Activated B cell treated with CpG ODN at 0.5 μM for 24 hours (primary cell): ENCODE measurements at regions not wholly inside any gene's neighbourhood (a gene's known extent, or its start where the extent isn't known, plus 50 kb on each side); places are given as distances from the start of the nearest gene placed in this dataset.

Experiments used
- ATAC-seq: fragments of 200-7000 bp; cut with Tn5 transposase; one replicate; pipeline ENCODE4 v1.10.0; 2021; ENCODE audit warnings: low read depth, mild to moderate bottlenecking, moderate library complexity
- CTCF ChIA-PET: fragments of 350-600 bp; sonication (Branson Sonifier 250); formaldehyde crosslinking; loops from one replicate; lab custom pipeline; 2021; ENCODE audit warnings: antibody characterized with exemption; lab: Charles Lee
- POLR2A ChIA-PET: fragments of 350-600 bp; sonication (Branson Sonifier 250); formaldehyde crosslinking; loops from one replicate; lab custom pipeline; 2021; ENCODE audit warnings: antibody characterized with exemption; lab: Charles Lee
- DNase-seq: peaks from one replicate; pipeline ENCODE4 v3.0.0; 2022
- H3K27ac Mint-ChIP-seq: one replicate; pipeline ENCODE4 v1.8.0; 2020; ENCODE audit warnings: mixed read lengths
- H3K27me3 Mint-ChIP-seq: one replicate; pipeline ENCODE4 v1.8.0; 2021; ENCODE audit warnings: mixed read lengths
- H3K36me3 Mint-ChIP-seq: one replicate; pipeline ENCODE4 v1.8.0; 2021; ENCODE audit warnings: low read depth, mixed read lengths
- H3K4me1 Mint-ChIP-seq: one replicate; pipeline ENCODE4 v1.8.0; 2021; ENCODE audit warnings: mixed read lengths
- H3K4me3 Mint-ChIP-seq: one replicate; pipeline ENCODE4 v1.8.0; 2020; ENCODE audit warnings: mild to moderate bottlenecking, mixed read lengths
- H3K9me3 Mint-ChIP-seq: one replicate; pipeline ENCODE4 v1.8.0; 2020; ENCODE audit warnings: mixed read lengths
- intact Hi-C: fragments of 100-400 bp; cut with micrococcal nuclease; formaldehyde crosslinking; loops from one replicate; pipeline ENCODE4 v1.15.1; 2024
- TF ChIP-seq, protein P1 (sequence below): fragments of 200-600 bp; IDR thresholded peaks from one replicate; pipeline ENCODE4 v1.8.0; 2022; ENCODE audit warnings: antibody characterized with exemption, mild to moderate bottlenecking

DNA sequence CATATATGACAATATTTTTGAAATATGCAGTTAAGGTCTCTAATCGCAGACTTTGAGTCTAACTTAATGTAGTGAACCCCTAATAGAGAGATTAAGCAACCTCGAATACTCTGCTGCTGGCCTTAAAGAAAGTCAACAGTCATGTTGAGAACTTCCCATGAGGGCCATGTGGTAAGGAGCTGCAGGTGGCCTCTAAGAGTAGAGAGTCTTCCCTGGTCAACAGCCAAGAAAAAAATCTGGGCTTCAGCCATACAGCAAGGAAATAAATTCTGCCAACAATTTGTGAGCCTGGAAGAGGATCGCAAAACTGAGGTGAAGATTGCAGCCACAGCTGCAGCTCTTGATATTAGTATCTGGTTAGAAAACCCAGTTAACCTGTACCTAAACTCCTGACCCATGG is 935.2 kb upstream of the TYRP1 start:
- POLR2A ChIA-PET: no interaction called here
- Mint-ChIP-seq H3K4me1 (no peaks in the 10 kb centered on the region), H3K27ac (no peak overlapping the region), H3K9me3 (peaks cover 2% of the 10 kb centered on the region), H3K36me3 (no peaks in the 10 kb centered on the region), H3K4me3 (no peak overlapping the region), H3K27me3 (no peaks in the 10 kb centered on the region)
- intact Hi-C loops: no loop called here
- DNase-seq (no peak), ATAC-seq (no peak)
- CTCF ChIA-PET: no interaction called here
- TF ChIP-seq, protein P1, sequence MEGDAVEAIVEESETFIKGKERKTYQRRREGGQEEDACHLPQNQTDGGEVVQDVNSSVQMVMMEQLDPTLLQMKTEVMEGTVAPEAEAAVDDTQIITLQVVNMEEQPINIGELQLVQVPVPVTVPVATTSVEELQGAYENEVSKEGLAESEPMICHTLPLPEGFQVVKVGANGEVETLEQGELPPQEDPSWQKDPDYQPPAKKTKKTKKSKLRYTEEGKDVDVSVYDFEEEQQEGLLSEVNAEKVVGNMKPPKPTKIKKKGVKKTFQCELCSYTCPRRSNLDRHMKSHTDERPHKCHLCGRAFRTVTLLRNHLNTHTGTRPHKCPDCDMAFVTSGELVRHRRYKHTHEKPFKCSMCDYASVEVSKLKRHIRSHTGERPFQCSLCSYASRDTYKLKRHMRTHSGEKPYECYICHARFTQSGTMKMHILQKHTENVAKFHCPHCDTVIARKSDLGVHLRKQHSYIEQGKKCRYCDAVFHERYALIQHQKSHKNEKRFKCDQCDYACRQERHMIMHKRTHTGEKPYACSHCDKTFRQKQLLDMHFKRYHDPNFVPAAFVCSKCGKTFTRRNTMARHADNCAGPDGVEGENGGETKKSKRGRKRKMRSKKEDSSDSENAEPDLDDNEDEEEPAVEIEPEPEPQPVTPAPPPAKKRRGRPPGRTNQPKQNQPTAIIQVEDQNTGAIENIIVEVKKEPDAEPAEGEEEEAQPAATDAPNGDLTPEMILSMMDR: no peak

DNA sequence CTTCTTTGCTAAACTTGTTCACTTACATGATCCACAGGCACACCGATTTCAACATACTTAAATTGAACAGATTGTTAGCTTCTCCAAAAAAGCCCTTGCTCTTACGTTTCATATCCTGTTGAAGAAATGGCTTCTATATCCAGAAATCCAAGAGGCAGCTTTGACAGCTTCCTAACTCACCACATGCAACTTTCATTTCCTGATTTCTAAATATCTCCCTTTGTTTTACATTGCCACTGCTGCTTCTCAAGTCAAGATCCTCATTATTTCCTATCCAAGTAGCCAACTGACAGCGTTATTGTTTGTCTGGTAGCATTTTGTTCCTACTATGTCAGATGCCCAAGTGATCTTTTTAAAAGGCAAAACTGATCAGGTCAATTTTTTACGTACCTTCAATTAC is 913.2 kb upstream of the TYRP1 start:
- POLR2A ChIA-PET: no interaction called here
- DNase-seq: no peak
- Mint-ChIP-seq H3K27ac (no peak overlapping the region), H3K27me3 (no peaks in the 10 kb centered on the region), H3K9me3 (peaks cover 9% of the 10 kb centered on the region), H3K36me3 (no peaks in the 10 kb centered on the region), H3K4me3 (no peak overlapping the region), H3K4me1 (no peaks in the 10 kb centered on the region)
- ATAC-seq: no peak
- intact Hi-C loops: loop anchor here (10.0 kb wide), 1 partner anchor 65 kb away; no protein-coding TSS in a partner anchor
- TF ChIP-seq, protein P1: no peak
- CTCF ChIA-PET: no interaction called here

DNA sequence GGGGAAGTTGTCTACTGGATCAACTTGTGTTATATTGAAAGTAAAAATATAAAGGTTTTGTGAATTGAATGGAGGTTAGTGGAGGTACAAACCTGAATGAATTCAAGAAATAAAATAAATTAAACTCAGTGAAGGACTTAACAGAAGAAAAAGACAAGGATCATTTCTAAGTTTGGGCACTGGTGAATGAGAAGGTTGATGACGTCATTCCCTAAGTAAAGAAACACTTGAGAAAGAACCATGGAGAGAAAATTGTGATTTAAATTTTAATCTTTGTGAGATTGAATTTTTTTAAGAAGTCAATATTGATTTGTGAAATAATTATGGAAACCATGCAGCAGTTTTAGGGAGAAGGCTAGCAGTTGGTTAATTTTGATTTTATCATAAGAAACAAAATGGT is 900.3 kb upstream of the TYRP1 start:
- H3K9me3 Mint-ChIP-seq: peaks cover 7% of the 10 kb centered on the region
- ChIA-PET POLR2A (no interaction called here), CTCF (no interaction called here)
- no peak for ATAC-seq
- TF ChIP-seq, protein P1: no peak
- DNase-seq: no peak
- H3K27me3 Mint-ChIP-seq: no peaks in the 10 kb centered on the region
- H3K27ac Mint-ChIP-seq: no peak overlapping the region
- H3K4me1 Mint-ChIP-seq: no peaks in the 10 kb centered on the region
- H3K36me3 Mint-ChIP-seq: no peaks in the 10 kb centered on the region
- no peak overlapping the region for H3K4me3 Mint-ChIP-seq
- intact Hi-C loops: no loop called here

DNA sequence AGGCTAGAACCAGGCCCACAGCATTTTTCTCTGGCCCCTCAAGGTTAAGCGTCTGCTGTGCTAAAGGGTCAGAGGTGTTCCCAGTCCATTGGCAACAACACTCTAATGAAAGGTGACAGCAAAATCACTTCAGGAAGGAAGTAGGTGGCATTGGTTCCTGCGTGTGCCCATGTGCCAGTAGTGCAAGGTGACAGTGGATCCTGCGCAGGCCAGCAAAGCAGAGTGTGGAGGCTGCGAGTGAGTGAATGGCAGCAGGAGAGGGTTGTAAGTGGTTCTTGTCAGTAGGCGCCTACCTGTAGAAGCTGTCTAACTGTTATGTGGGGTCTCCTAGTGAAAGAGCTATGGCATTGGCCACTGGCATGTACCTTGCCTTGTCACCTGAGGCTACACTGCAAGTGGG is 898.2 kb upstream of the TYRP1 start:
- Mint-ChIP-seq H3K27me3 (no peaks in the 10 kb centered on the region), H3K4me3 (no peak overlapping the region), H3K27ac (no peak overlapping the region), H3K9me3 (peaks cover 7% of the 10 kb centered on the region), H3K4me1 (no peaks in the 10 kb centered on the region), H3K36me3 (no peaks in the 10 kb centered on the region)
- intact Hi-C loops: no loop called here
- CTCF ChIA-PET: no interaction called here
- TF ChIP-seq, protein P1: no peak
- POLR2A ChIA-PET: no interaction called here
- ATAC-seq (no peak), DNase-seq (no peak)

DNA sequence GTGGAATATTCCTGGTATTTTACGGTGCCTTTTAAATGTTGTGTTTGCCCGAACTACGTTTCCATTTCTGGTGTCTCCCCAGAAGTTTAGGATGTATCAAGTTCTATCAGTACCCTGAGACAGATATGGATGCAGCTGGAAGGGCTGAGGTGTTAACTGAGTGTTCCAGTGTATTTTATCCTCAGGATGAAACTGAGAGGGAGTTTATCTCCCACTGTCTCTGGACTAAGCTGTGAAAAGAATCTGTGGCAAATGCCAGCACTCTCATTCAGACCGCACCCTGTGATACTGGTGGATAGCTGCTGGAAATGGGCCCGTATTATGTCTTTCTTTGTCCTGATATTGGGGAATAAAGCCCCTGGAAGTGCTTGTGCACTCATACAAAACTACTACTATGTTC is 887.2 kb upstream of the TYRP1 start:
- DNase-seq: no peak
- CTCF ChIA-PET: no interaction called here
- Mint-ChIP-seq H3K4me1 (no peaks in the 10 kb centered on the region), H3K27me3 (no peaks in the 10 kb centered on the region), H3K36me3 (no peaks in the 10 kb centered on the region), H3K4me3 (no peak overlapping the region), H3K9me3 (peaks cover 11% of the 10 kb centered on the region), H3K27ac (no peak overlapping the region)
- POLR2A ChIA-PET: no interaction called here
- TF ChIP-seq, protein P1: no peak
- no peak for ATAC-seq
- intact Hi-C loops: no loop called here
